GM13977 (cell line): ENCODE measurements at regions not wholly inside any gene's neighbourhood (a gene's known extent, or its start where the extent isn't known, plus 50 kb on each side); places are given as distances from the start of the nearest gene placed in this dataset.

Source experiments
- DNase-seq: peaks from one replicate; pipeline ENCODE4 v3.0.0; 2012; ENCODE audit warnings: low spot score
- in situ Hi-C: fragments of 300-500 bp; cut with MboI; formaldehyde crosslinking; loops from one replicate; pipeline ENCODE4 v1.12.0; 2022; ENCODE audit warnings: low sequenced_read_pairs, low pct_unique_long_range_greater_than_20kb, mixed read lengths, inconsistent platforms; ENCODE audit not compliant: unreplicated experiment
- TF ChIP-seq, protein P1 (sequence below): IDR thresholded peaks from 2 replicates; pipeline ENCODE4 v1.5.1; 2012; ENCODE audit warnings: mild to moderate bottlenecking, control low read depth; ENCODE audit not compliant: insufficient read depth; ENCODE audit errors: extremely low read depth, missing control alignments

DNA sequence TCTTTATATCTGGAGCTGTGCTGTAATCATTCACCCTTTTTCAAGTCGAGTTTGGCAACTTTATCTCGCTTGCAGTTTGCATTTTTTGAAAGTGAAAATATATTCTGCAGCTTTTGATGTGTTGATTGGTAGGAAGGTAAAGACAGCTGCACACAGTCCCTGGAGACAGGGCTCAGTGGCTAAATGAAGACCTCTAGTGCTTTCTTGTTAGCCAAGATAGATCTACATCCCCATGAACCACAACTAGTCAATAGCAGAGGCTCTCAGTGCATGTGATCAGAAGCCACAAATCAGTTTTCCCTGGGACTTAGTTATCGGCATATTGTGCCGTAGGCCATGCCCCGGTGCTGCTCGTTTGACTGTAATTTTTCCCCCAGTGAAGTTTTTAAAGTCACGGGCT is 587.7 kb upstream of the PITX2 start:
- in situ Hi-C loops = no loop called here
- TF ChIP-seq, protein P1, sequence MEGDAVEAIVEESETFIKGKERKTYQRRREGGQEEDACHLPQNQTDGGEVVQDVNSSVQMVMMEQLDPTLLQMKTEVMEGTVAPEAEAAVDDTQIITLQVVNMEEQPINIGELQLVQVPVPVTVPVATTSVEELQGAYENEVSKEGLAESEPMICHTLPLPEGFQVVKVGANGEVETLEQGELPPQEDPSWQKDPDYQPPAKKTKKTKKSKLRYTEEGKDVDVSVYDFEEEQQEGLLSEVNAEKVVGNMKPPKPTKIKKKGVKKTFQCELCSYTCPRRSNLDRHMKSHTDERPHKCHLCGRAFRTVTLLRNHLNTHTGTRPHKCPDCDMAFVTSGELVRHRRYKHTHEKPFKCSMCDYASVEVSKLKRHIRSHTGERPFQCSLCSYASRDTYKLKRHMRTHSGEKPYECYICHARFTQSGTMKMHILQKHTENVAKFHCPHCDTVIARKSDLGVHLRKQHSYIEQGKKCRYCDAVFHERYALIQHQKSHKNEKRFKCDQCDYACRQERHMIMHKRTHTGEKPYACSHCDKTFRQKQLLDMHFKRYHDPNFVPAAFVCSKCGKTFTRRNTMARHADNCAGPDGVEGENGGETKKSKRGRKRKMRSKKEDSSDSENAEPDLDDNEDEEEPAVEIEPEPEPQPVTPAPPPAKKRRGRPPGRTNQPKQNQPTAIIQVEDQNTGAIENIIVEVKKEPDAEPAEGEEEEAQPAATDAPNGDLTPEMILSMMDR = no peak
- no peak for DNase-seq

DNA sequence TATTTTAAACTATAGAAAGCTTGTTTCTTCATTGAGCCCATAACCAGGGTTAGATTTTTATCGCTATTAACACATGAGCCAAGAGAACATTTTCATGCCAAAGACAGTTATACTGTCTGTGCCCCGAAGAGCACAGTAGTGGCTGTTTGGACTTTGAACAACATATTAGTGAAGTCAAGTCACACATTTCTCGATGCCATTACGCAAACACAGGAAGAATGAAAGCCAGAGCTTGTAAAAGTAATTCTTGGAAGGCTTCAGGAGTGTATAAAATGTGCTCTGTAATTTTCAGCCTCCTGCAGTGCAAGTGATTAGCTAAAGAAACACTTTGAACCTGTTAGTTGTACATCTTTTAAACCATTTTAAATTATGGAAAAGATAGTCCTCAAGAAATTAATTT is 590.7 kb upstream of the PITX2 start:
- TF ChIP-seq, protein P1 = no peak
- no peak for DNase-seq

DNA sequence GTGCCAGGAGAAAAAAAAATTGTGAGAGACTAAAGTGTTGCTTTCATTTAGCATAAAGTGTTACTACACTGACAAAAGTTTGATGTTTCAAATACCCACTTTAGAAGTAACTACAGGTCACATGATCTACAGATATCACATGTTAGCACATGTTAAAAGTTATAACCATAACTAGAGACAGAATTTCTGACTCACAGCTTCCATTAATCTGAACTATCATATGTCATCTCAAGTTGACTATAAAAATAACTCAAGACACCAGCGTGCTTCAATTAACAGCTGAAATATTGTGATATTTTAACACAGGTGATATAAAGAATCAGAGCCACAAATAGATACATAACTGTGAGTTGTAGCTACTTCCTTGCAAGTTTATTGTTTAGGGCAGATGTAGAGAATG is 591.5 kb upstream of the PITX2 start:
- DNase-seq = no peak
- in situ Hi-C loops = no loop called here

More for the DNA sequence above, 590.7 kb upstream of the PITX2 start:
- in situ Hi-C loops = no loop called here

DNA sequence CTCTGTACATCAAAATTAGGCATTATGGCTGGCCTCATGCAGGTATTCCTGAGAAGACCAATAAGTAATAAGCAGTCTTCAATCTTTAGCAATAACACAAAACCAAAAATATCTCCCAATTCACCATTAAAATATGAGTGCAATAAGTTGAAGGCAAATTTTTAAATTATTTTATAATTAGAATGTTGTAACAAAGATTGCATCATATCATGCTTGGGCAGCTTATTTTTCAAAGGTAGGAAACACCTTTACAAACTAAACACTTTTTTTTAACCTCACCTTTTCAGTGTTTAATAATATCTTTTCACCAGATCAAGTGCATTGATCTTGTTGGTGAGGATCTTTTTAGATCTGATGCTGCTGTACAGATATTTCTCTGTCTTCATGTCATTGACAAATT is 592.9 kb upstream of the PITX2 start:
- in situ Hi-C loops = no loop called here
- DNase-seq = no peak
- TF ChIP-seq, protein P1 = no peak

More for the DNA sequence above, 591.5 kb upstream of the PITX2 start:
- TF ChIP-seq, protein P1 = no peak

- TF ChIP-seq, protein P1 = no peak
- DNase-seq = no peak
- in situ Hi-C loops = no loop called here
Observed at GRCh38 chr4:111216791-111217190, 593.9 kb upstream of the PITX2 start.

DNA sequence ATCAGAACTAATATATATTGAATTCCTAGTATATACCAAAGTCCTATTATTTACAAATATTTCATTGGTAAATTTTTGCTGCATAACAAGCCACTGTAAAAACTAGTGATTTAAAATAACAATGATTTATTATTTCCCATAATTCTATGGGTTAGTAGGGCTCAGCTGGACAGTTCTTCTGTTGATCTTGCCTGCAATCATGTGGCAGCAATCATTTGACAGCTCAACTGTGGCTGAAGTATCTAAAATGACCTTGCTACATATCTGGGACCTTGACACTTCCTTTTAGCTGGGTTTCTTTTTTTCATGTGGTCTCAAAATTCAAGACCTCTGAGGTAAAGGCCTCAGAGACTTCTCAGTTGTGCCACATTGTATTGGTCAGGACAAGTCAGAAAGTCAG is 598.5 kb upstream of the PITX2 start:
- DNase-seq = no peak
- TF ChIP-seq, protein P1 = no peak
- in situ Hi-C loops = no loop called here

GRCh38 chr4:111228396-111228795 is 605.5 kb upstream of the PITX2 start:
- TF ChIP-seq, protein P1 = no peak
- no peak for DNase-seq
- in situ Hi-C loops = no loop called here
